OCI-LY7 (cell line): ENCODE measurements at regions not wholly inside any gene's neighbourhood (a gene's known extent, or its start where the extent isn't known, plus 50 kb on each side); places are given as distances from the start of the nearest gene placed in this dataset.

Experiments
- BruUV-seq: library from RNA; stranded (reverse); fragments of 400-500 nt; replicated peaks from 2 replicates; lab custom pipeline; 2021; lab: Mats Ljungman, UMichigan
- CTCF ChIA-PET: fragments of 300-600 bp; sonication (Branson Sonifier 250); formaldehyde crosslinking; loops from one replicate; lab custom pipeline; 2022; ENCODE audit warnings: antibody characterized with exemption; ENCODE audit not compliant: unreplicated experiment; lab: Charles Lee
- POLR2A ChIA-PET: fragments of 300-600 bp; sonication (Branson Sonifier 250); formaldehyde crosslinking; loops from one replicate; lab custom pipeline; 2022; ENCODE audit warnings: antibody characterized with exemption; lab: Charles Lee
- DNase-seq: peaks from one replicate; pipeline ENCODE4 v3.0.0-alpha.2; 2015; ENCODE audit warnings: low spot score
- H2AFZ ChIP-seq: fragments of 200-600 bp; sonication (generic), shearing (Covaris generic); 2 replicates; pipeline ENCODE4 v1.6.1; 2014; ENCODE audit warnings: mild to moderate bottlenecking, antibody characterized with exemption, low read length, moderate library complexity
- H3K27ac ChIP-seq: fragments of 200-600 bp; sonication (generic); 2 replicates; pipeline ENCODE4 v1.5.1; 2014; ENCODE audit warnings: mixed run types, low read depth, mild to moderate bottlenecking, moderate library complexity, low read length, inconsistent platforms; ENCODE audit not compliant: poor library complexity, severe bottlenecking
- H3K36me3 ChIP-seq: fragments of 200-600 bp; sonication (generic); 2 replicates; pipeline ENCODE4 v1.6.1; 2014; ENCODE audit warnings: mild to moderate bottlenecking, antibody characterized with exemption, low read length, moderate library complexity, mixed read lengths; ENCODE audit not compliant: insufficient read depth
- H3K4me1 ChIP-seq: fragments of 200-600 bp; sonication (generic); 2 replicates; pipeline ENCODE4 v1.5.1; 2014; ENCODE audit warnings: mild to moderate bottlenecking, low read length; ENCODE audit not compliant: insufficient read depth, poor library complexity, severe bottlenecking
- H3K4me2 ChIP-seq: fragments of 200-600 bp; sonication (generic); 2 replicates; pipeline ENCODE4 v1.6.1; 2014; ENCODE audit warnings: mild to moderate bottlenecking, low read length
- H3K4me3 ChIP-seq: fragments of 200-600 bp; sonication (generic); 2 replicates; pipeline ENCODE4 v1.5.1; 2014; ENCODE audit warnings: mild to moderate bottlenecking, low read depth, low read length; ENCODE audit not compliant: poor library complexity, severe bottlenecking
- H3K79me2 ChIP-seq: fragments of 200-600 bp; sonication (generic); 2 replicates; pipeline ENCODE4 v1.6.1; 2016; ENCODE audit warnings: low read depth, mild to moderate bottlenecking, low read length, moderate library complexity, mixed read lengths; ENCODE audit not compliant: insufficient read depth
- H3K9me2 ChIP-seq: fragments of 200-600 bp; sonication (generic); 2 replicates; pipeline ENCODE4 v1.6.1; 2016; ENCODE audit warnings: mild to moderate bottlenecking, low read length, mixed read lengths; ENCODE audit not compliant: insufficient read depth
- H3K9me3 ChIP-seq: fragments of 200-600 bp; sonication (generic); 2 replicates; pipeline ENCODE4 v1.6.1; 2014; ENCODE audit warnings: mild to moderate bottlenecking, mixed run types, low read length, mixed read lengths
- H4K20me1 ChIP-seq: fragments of 200-600 bp; sonication (generic); 2 replicates; pipeline ENCODE4 v1.6.1; 2014; ENCODE audit warnings: mild to moderate bottlenecking, antibody characterized with exemption, low read length, moderate library complexity, mixed read lengths; ENCODE audit not compliant: insufficient read depth
- EZH2phosphoT487 ChIP-seq: fragments of 200-600 bp; sonication (generic); IDR thresholded peaks from 2 replicates; pipeline ENCODE4 v1.6.1; 2018; ENCODE audit warnings: low read depth, borderline replicate concordance, mild to moderate bottlenecking, mixed run types, antibody characterized with exemption, low read length, moderate library complexity, mixed read lengths
- intact Hi-C: fragments of 100-400 bp; cut with micrococcal nuclease; formaldehyde crosslinking; loops from one replicate; pipeline ENCODE4 v1.10.0; 2022; ENCODE audit not compliant: unreplicated experiment
- TF ChIP-seq, protein P1 (sequence below): fragments of 200-600 bp; sonication (generic); conservative IDR thresholded peaks from 2 replicates; pipeline ENCODE4 v1.5.1; 2014; ENCODE audit warnings: mild to moderate bottlenecking, antibody characterized with exemption, low read length, moderate library complexity, mixed read lengths

DNA sequence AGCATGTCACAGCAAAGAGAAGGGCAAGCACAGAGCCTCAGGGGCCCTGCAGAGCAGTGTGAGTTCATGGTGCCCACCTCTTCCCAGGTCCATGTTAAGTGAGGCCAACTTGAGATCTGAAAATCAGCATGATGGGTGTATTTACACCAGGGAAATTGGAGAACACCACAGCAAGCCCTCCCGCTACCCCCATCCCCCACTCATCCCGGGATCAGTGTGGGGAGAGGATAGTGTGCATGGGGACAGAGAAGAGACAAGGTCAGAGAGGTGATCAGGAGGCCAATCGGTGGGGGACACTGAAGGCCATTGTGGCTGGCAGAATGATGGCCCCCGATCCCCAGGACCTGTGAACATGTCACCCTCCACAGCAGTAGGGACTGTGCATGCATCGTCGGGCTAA, 54.7 kb downstream of the PTGR3 start:
- no peak for DNase-seq
- H3K4me2 ChIP-seq, result no peak overlapping the region
- no peak overlapping the region for H3K4me3 ChIP-seq
- no peaks in the 10 kb centered on the region for H3K4me1 ChIP-seq
- TF ChIP-seq, protein P1, sequence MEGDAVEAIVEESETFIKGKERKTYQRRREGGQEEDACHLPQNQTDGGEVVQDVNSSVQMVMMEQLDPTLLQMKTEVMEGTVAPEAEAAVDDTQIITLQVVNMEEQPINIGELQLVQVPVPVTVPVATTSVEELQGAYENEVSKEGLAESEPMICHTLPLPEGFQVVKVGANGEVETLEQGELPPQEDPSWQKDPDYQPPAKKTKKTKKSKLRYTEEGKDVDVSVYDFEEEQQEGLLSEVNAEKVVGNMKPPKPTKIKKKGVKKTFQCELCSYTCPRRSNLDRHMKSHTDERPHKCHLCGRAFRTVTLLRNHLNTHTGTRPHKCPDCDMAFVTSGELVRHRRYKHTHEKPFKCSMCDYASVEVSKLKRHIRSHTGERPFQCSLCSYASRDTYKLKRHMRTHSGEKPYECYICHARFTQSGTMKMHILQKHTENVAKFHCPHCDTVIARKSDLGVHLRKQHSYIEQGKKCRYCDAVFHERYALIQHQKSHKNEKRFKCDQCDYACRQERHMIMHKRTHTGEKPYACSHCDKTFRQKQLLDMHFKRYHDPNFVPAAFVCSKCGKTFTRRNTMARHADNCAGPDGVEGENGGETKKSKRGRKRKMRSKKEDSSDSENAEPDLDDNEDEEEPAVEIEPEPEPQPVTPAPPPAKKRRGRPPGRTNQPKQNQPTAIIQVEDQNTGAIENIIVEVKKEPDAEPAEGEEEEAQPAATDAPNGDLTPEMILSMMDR, result no peak
- no peak for TF ChIP-seq EZH2phosphoT487
- intact Hi-C loops, result no loop called here
- H2AFZ ChIP-seq, result no peak overlapping the region
- H3K36me3 ChIP-seq, result no peaks in the 10 kb centered on the region
- no peaks in the 10 kb centered on the region for H3K9me2 ChIP-seq
- no peaks in the 10 kb centered on the region for H3K79me2 ChIP-seq
- BruUV-seq, result no TSS peak
- ChIA-PET POLR2A (no interaction called here), CTCF (no interaction called here)
- no peaks in the 10 kb centered on the region for H4K20me1 ChIP-seq
- no peak overlapping the region for H3K27ac ChIP-seq
- H3K9me3 ChIP-seq, result no peaks in the 10 kb centered on the region

DNA sequence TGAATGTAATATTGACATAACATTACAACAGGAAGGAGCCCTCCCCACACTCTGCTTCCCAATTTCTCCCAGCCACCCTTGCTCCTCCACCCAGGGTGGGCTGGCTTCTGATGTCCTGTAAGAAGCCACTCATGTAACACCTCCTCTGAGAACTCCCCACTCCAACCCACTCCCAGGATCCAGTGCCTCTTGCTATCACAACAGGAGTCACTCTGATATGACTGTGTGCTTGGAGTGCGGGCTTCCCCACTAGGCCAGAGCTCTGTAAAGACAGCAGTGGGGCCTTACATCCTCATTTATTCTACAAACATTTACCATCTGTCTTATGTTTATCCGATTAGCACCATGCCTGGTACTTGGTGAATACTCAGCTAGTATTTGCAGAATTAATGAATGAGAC, 65.1 kb downstream of the PTGR3 start:
- no TSS peak for BruUV-seq

DNA sequence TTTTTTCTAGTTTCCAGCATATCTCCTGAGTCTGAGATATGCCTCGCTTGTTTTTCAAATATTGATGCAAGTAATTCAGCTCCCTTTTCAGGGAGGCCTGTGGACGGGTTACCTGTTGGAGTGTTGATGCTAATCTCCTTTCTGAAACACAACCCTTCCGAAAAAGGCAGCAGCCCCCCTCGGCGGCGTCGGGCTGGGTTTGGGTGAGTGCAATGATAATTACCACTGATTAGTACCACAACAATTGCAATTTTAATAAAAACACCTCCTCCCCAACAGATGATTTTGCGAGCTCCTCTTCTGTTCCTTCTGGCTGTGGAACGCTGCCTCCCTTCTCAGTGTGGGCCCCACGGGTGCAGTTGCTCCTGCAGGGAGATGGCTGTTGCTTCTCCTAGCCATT, 66.3 kb downstream of the PTGR3 start:
- no peaks in the 10 kb centered on the region for H3K9me3 ChIP-seq
- POLR2A ChIA-PET, result no interaction called here
- H3K4me2 ChIP-seq, result no peak overlapping the region
- no peaks in the 10 kb centered on the region for H3K9me2 ChIP-seq
- no peaks in the 10 kb centered on the region for H4K20me1 ChIP-seq
- no peak overlapping the region for H2AFZ ChIP-seq
- no peak for DNase-seq
- H3K36me3 ChIP-seq, result no peaks in the 10 kb centered on the region
- CTCF ChIA-PET, result no interaction called here
- BruUV-seq, result no TSS peak
- TF ChIP-seq, protein P1, result no peak
- no peak for TF ChIP-seq EZH2phosphoT487
- H3K27ac ChIP-seq, result no peak overlapping the region
- intact Hi-C loops, result no loop called here
- H3K79me2 ChIP-seq, result no peaks in the 10 kb centered on the region
- no peaks in the 10 kb centered on the region for H3K4me1 ChIP-seq
- H3K4me3 ChIP-seq, result no peak overlapping the region

More for the DNA sequence above, 65.1 kb downstream of the PTGR3 start:
- H3K4me1 ChIP-seq, result no peaks in the 10 kb centered on the region
- no peak overlapping the region for H3K27ac ChIP-seq
- H2AFZ ChIP-seq, result no peak overlapping the region
- no peak overlapping the region for H3K4me3 ChIP-seq
- no peaks in the 10 kb centered on the region for H3K79me2 ChIP-seq
- H3K4me2 ChIP-seq, result no peak overlapping the region
- H4K20me1 ChIP-seq, result no peaks in the 10 kb centered on the region
- POLR2A ChIA-PET, result no interaction called here
- no peaks in the 10 kb centered on the region for H3K36me3 ChIP-seq
- no peaks in the 10 kb centered on the region for H3K9me2 ChIP-seq
- intact Hi-C loops, result no loop called here
- CTCF ChIA-PET, result no interaction called here
- DNase-seq, result no peak
- TF ChIP-seq, protein P1, result no peak
- TF ChIP-seq EZH2phosphoT487, result no peak
- no peaks in the 10 kb centered on the region for H3K9me3 ChIP-seq
